GM12891 (cell line): ENCODE measurements at regions not wholly inside any gene's neighbourhood (a gene's known extent, or its start where the extent isn't known, plus 50 kb on each side); places are given as distances from the start of the nearest gene placed in this dataset.

Experiments used
- POLR2A ChIP-seq: IDR thresholded peaks from 2 replicates; pipeline ENCODE4 v1.6.1; 2011; ENCODE audit warnings: low read depth, low read length, control low read depth
- POLR2AphosphoS5 ChIP-seq: IDR thresholded peaks from 2 replicates; pipeline ENCODE4 v1.6.1; 2011; ENCODE audit warnings: low read depth, low read length, control low read depth
- TAF1 ChIP-seq: IDR thresholded peaks from 2 replicates; pipeline ENCODE4 v1.6.1; 2011; ENCODE audit warnings: low read depth, low read length, control low read depth

DNA sequence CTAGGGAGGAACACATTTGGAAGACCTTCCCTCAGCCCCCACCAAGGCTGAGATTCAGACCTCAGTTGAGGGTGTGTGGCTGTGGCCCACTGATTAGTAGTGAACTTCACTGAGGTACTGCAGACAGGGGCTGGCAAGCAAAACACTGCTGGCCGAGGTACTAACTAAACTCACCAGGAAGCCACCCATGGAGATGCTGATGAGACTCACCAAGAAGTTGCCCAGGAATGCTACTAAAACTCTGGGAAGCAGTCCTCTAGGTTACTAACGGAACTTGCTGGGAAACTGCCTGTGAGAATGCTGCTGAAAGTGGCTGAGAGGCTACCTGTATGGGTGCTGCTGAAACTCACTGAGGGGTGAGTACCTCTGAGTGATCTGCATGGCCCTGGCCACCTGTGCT is 372.4 kb upstream of the RPS6KA3 start:
- no peak for TF ChIP-seq POLR2AphosphoS5
- TF ChIP-seq POLR2A = no peak
- no peak for TF ChIP-seq TAF1
